BE2C (cell line): ENCODE measurements at regions not wholly inside any gene's neighbourhood (a gene's known extent, or its start where the extent isn't known, plus 50 kb on each side); places are given as distances from the start of the nearest gene placed in this dataset.

Experiments used
- DNase-seq: peaks from one replicate; pipeline ENCODE4 v3.0.0-alpha.2; 2020
- H3K27me3 ChIP-seq: fragments of 250-450 bp; sonication (Bioruptor Pico); 2 replicates; pipeline ENCODE4 v1.5.1; 2020; ENCODE audit warnings: mild to moderate bottlenecking
- H3K36me3 ChIP-seq: fragments of 250-450 bp; sonication (Bioruptor Pico); 2 replicates; pipeline ENCODE4 v1.5.1; 2020; ENCODE audit warnings: mild to moderate bottlenecking
- H3K4me1 ChIP-seq: fragments of 250-450 bp; sonication (Bioruptor Pico); 2 replicates; pipeline ENCODE4 v1.5.1; 2020
- H3K4me3 ChIP-seq: 2 replicates; pipeline ENCODE4 v1.5.1; 2011; ENCODE audit warnings: low read depth, low read length
- H3K9me3 ChIP-seq: fragments of 250-450 bp; sonication (Bioruptor Pico); 2 replicates; pipeline ENCODE4 v1.5.1; 2020
- TF ChIP-seq, protein P1 (sequence below): IDR thresholded peaks from 2 replicates; pipeline ENCODE4 v1.5.1; 2012; ENCODE audit warnings: mild to moderate bottlenecking, low read depth, low read length

GRCh38 chr7:91351374-91351773 is 87.1 kb downstream of the FZD1 start:
- no peak for DNase-seq
- no peaks in the 10 kb centered on the region for H3K4me1 ChIP-seq
- H3K27me3 ChIP-seq = no peaks in the 10 kb centered on the region
- TF ChIP-seq, protein P1, sequence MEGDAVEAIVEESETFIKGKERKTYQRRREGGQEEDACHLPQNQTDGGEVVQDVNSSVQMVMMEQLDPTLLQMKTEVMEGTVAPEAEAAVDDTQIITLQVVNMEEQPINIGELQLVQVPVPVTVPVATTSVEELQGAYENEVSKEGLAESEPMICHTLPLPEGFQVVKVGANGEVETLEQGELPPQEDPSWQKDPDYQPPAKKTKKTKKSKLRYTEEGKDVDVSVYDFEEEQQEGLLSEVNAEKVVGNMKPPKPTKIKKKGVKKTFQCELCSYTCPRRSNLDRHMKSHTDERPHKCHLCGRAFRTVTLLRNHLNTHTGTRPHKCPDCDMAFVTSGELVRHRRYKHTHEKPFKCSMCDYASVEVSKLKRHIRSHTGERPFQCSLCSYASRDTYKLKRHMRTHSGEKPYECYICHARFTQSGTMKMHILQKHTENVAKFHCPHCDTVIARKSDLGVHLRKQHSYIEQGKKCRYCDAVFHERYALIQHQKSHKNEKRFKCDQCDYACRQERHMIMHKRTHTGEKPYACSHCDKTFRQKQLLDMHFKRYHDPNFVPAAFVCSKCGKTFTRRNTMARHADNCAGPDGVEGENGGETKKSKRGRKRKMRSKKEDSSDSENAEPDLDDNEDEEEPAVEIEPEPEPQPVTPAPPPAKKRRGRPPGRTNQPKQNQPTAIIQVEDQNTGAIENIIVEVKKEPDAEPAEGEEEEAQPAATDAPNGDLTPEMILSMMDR = no peak
- no peak overlapping the region for H3K4me3 ChIP-seq
- no peaks in the 10 kb centered on the region for H3K36me3 ChIP-seq
- no peaks in the 10 kb centered on the region for H3K9me3 ChIP-seq

- Histone ChIP-seq H3K9me3 (no peaks in the 10 kb centered on the region), H3K4me1 (no peaks in the 10 kb centered on the region), H3K4me3 (no peak overlapping the region), H3K27me3 (no peaks in the 10 kb centered on the region), H3K36me3 (no peaks in the 10 kb centered on the region)
- no peak for DNase-seq
- TF ChIP-seq, protein P1 = no peak
These were observed 87.9 kb downstream of the FZD1 start for GRCh38 chr7:91352091-91352490.

DNA sequence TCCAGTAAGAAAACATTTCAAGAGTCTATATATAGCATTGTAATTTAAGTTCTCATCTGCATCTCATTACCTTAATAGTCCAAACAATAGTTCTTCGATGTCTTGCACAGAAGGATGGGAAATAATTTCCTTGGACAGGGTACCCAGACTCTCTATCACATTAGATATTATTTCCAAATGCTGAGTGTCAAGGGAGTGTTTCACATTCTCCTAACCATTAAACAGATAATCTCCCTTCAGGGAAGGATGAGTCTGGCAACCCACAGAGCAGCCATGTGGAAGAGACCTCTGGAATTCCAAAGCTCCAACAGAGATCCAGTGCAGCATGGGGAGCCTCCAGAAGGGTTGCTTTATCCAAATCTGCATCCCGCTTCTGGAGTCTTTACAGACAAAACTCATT is 89.6 kb downstream of the FZD1 start:
- TF ChIP-seq, protein P1 = no peak
- DNase-seq = no peak
- no peaks in the 10 kb centered on the region for H3K36me3 ChIP-seq
- H3K9me3 ChIP-seq = no peaks in the 10 kb centered on the region
- no peaks in the 10 kb centered on the region for H3K27me3 ChIP-seq
- H3K4me3 ChIP-seq = no peak overlapping the region
- H3K4me1 ChIP-seq = no peaks in the 10 kb centered on the region

- H3K9me3 ChIP-seq = no peaks in the 10 kb centered on the region
- H3K4me1 ChIP-seq = no peaks in the 10 kb centered on the region
- no peak for DNase-seq
- no peaks in the 10 kb centered on the region for H3K36me3 ChIP-seq
- TF ChIP-seq, protein P1 = no peak
- H3K4me3 ChIP-seq = no peak overlapping the region
- H3K27me3 ChIP-seq = no peaks in the 10 kb centered on the region
These were observed 91.6 kb downstream of the FZD1 start for GRCh38 chr7:91355695-91356435.

GRCh38 chr7:91356915-91357314 is 92.7 kb downstream of the FZD1 start:
- no peak overlapping the region for H3K4me3 ChIP-seq
- H3K4me1 ChIP-seq = no peaks in the 10 kb centered on the region
- DNase-seq = no peak
- H3K36me3 ChIP-seq = no peaks in the 10 kb centered on the region
- TF ChIP-seq, protein P1 = no peak
- H3K9me3 ChIP-seq = no peaks in the 10 kb centered on the region
- H3K27me3 ChIP-seq = no peaks in the 10 kb centered on the region

DNA sequence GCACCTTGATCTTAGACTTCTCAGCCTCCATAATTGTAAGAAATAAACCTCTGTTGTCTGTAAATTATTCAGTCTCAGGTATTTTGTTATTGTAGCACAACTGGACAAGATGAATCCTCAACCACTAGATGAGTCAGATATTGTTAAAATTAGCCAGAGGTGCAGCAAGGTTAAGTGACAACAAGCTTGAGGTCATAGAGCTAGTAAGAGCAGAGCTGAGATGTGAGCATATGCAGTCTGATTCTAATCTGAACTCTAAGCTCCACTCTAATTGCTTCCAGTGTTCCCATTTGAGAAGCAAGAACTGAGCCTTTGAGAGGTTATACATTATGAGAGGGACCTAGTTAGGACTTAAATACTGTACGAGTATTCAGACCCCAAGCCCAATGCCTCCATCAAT is 93.1 kb downstream of the FZD1 start:
- no peaks in the 10 kb centered on the region for H3K9me3 ChIP-seq
- H3K36me3 ChIP-seq = no peaks in the 10 kb centered on the region
- H3K4me3 ChIP-seq = no peak overlapping the region
- H3K4me1 ChIP-seq = no peaks in the 10 kb centered on the region
- no peak for DNase-seq
- TF ChIP-seq, protein P1 = no peak
- no peaks in the 10 kb centered on the region for H3K27me3 ChIP-seq
